Mesenchymal stem cell (in vitro differentiated cells and primary cell): ENCODE measurements at regions not wholly inside any gene's neighbourhood (a gene's known extent, or its start where the extent isn't known, plus 50 kb on each side); places are given as distances from the start of the nearest gene placed in this dataset.
"Not testable (repeated sequence)": the region's sequence is repeated elsewhere in the genome, so short reads cannot be mapped to it uniquely, and the experiment has no call there.

ENCODE experiments used
- DNase-seq: peaks from one replicate; pipeline ENCODE4 v3.0.0-alpha.2; 2013
- H2AFZ ChIP-seq: one replicate; pipeline ENCODE4 v1.6.1; 2013; ENCODE audit warnings: low read depth, mild to moderate bottlenecking, control low read depth, inconsistent platforms, low read length, moderate library complexity
- H2AK5ac ChIP-seq: 2 replicates; pipeline ENCODE4 v1.6.1; 2013; ENCODE audit warnings: low read length, moderate library complexity, mild to moderate bottlenecking, inconsistent platforms; ENCODE audit not compliant: severe bottlenecking
- H2BK120ac ChIP-seq: one replicate; pipeline ENCODE4 v1.6.1; 2013; ENCODE audit warnings: low read depth, mild to moderate bottlenecking, inconsistent platforms, low read length, moderate library complexity
- H2BK12ac ChIP-seq, 2 experiments: one replicate each; pipeline ENCODE4 v1.6.1; 2013; ENCODE audit warnings: inconsistent platforms in 2 of 2, low read length in 2 of 2, mild to moderate bottlenecking in 2 of 2, moderate library complexity in 2 of 2, control low read depth in 1 of 2
- H2BK15ac ChIP-seq: one replicate; pipeline ENCODE4 v1.6.1; 2013; ENCODE audit warnings: mild to moderate bottlenecking, low read depth, inconsistent platforms; ENCODE audit not compliant: poor library complexity, severe bottlenecking
- H2BK5ac ChIP-seq: 2 replicates; pipeline ENCODE4 v1.6.1; 2013; ENCODE audit warnings: low read depth, mild to moderate bottlenecking, low read length, control low read depth, inconsistent platforms; ENCODE audit not compliant: poor library complexity, severe bottlenecking
- H3K14ac ChIP-seq, 2 experiments: one replicate each; pipeline ENCODE4 v1.6.1; 2013; ENCODE audit warnings: inconsistent platforms in 2 of 2, low read length in 2 of 2, control low read depth in 1 of 2, mild to moderate bottlenecking in 1 of 2, moderate library complexity in 1 of 2
- H3K18ac ChIP-seq, 2 experiments: one replicate each; pipeline ENCODE4 v1.6.1; 2013; ENCODE audit warnings: inconsistent platforms in 2 of 2, low read length in 2 of 2, control low read depth in 1 of 2, low read depth in 1 of 2, mild to moderate bottlenecking in 1 of 2
- H3K23ac ChIP-seq, 2 experiments: one replicate each; pipeline ENCODE4 v1.6.1; 2013; ENCODE audit warnings: inconsistent platforms in 2 of 2, low read length in 2 of 2, mild to moderate bottlenecking in 2 of 2, moderate library complexity in 2 of 2, control low read depth in 1 of 2
- H3K27ac ChIP-seq: 2 replicates; pipeline ENCODE4 v1.5.1; 2013; ENCODE audit warnings: mild to moderate bottlenecking, moderate library complexity, low read length, control low read depth, inconsistent platforms; ENCODE audit not compliant: poor library complexity, severe bottlenecking
- H3K27me3 ChIP-seq, 2 experiments: 2 replicates each; pipeline versions ENCODE4 v1.6.1 to v1.7.0; 2013; ENCODE audit warnings: low read length in 2 of 2, mild to moderate bottlenecking in 2 of 2, moderate library complexity in 2 of 2, control low read depth in 1 of 2, inconsistent platforms in 1 of 2; ENCODE audit not compliant: control insufficient read depth in 1 of 2, insufficient read depth in 1 of 2
- H3K36me3 ChIP-seq, 2 experiments: 2 replicates each; pipeline versions ENCODE4 v1.6.1 to v1.7.0; 2013; ENCODE audit warnings: low read length in 2 of 2, control low read depth in 1 of 2, inconsistent platforms in 1 of 2, low read depth in 1 of 2, mild to moderate bottlenecking in 1 of 2; ENCODE audit not compliant: insufficient read depth in 2 of 2, control insufficient read depth in 1 of 2
- H3K4ac ChIP-seq, 2 experiments: one replicate each; pipeline ENCODE4 v1.6.1; 2013; ENCODE audit warnings: inconsistent platforms in 2 of 2, low read length in 2 of 2, mild to moderate bottlenecking in 2 of 2, moderate library complexity in 2 of 2, control low read depth in 1 of 2, low read depth in 1 of 2
- H3K4me1 ChIP-seq: 2 replicates; pipeline ENCODE4 v1.6.1; 2013; ENCODE audit warnings: low read depth, low read length, control low read depth; ENCODE audit not compliant: control insufficient read depth, insufficient read depth
- H3K4me2 ChIP-seq: 2 replicates; pipeline ENCODE4 v1.6.1; 2013; ENCODE audit warnings: low read length, mild to moderate bottlenecking, inconsistent platforms; ENCODE audit not compliant: poor library complexity, severe bottlenecking
- H3K4me3 ChIP-seq, 2 experiments: 2 replicates each; pipeline versions ENCODE4 v1.5.1 to v1.7.0; 2013; ENCODE audit warnings: low read length in 2 of 2, mild to moderate bottlenecking in 2 of 2, control low read depth in 1 of 2, low read depth in 1 of 2; ENCODE audit not compliant: insufficient read depth in 1 of 2
- H3K79me1 ChIP-seq: replicated peaks from 2 replicates; pipeline ENCODE4 v1.6.1; 2013; ENCODE audit warnings: mild to moderate bottlenecking, control low read depth, low read length, inconsistent platforms; ENCODE audit not compliant: poor library complexity, severe bottlenecking
- H3K9ac ChIP-seq: 2 replicates; pipeline ENCODE4 v1.7.0; 2013; ENCODE audit warnings: mild to moderate bottlenecking, low read length, moderate library complexity
- H3K9me3 ChIP-seq: 2 replicates; pipeline ENCODE4 v1.7.0; 2013; ENCODE audit warnings: mild to moderate bottlenecking, low read length; ENCODE audit not compliant: control insufficient read depth
- H4K8ac ChIP-seq: one replicate; pipeline ENCODE4 v1.6.1; 2013; ENCODE audit warnings: inconsistent platforms, mild to moderate bottlenecking, low read length, moderate library complexity
- H4K91ac ChIP-seq: one replicate; pipeline ENCODE4 v1.6.1; 2013; ENCODE audit warnings: mild to moderate bottlenecking, low read length, inconsistent platforms
- WGBS: methylation state at CpG from one replicate; pipeline ENCODE4 v1.1.7; 2013; ENCODE audit warnings: mixed read lengths; 5-methylcytosine and 5-hydroxymethylcytosine counted together

DNA sequence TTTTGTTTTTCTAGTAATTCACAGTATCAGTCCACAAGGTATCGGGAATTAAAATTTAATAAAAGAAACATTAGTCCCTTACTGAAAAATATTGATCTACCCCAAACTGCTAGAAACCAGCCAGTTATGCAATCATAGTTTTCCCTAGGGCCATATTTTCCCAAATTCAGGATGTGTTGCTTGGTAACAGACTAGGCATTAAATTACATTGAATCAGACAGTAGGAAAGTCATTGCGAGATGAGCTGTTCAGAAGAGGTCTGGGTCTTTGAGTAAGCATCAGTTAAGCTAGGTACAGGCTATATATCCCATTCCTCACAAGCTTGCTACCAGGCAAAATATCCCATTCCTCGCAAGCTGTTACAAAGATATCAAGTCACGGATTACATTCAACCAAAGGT, 123.0 kb upstream of the CCDC150 start:
- Histone ChIP-seq H2BK120ac (no peak overlapping the region), H3K27ac (no peak overlapping the region), H3K4me3 (no peak overlapping the region), H2AK5ac (no peak overlapping the region), H3K18ac (no peak overlapping the region), H2AFZ (no peak overlapping the region), H3K9ac (peak overlapping the region; percentile 17), H4K91ac (no peak overlapping the region), H3K4ac (no peak overlapping the region), H2BK5ac (no peak overlapping the region), H4K8ac (no peak overlapping the region), H3K9me3 (no peaks in the 10 kb centered on the region), H3K14ac (no peak overlapping the region), H2BK12ac (no peak overlapping the region), H2BK15ac (no peak overlapping the region), H3K27me3 (no peaks in the 10 kb centered on the region), H3K36me3 (no peaks in the 10 kb centered on the region), H3K79me1 (no peaks in the 10 kb centered on the region), H3K4me1 (peaks cover 2% of the 10 kb centered on the region), H3K4me2 (no peak overlapping the region), H3K23ac (no peak overlapping the region)
- DNase-seq: no peak
- WGBS: 94% methylated on average over 3 of the region's 4 CpGs

DNA sequence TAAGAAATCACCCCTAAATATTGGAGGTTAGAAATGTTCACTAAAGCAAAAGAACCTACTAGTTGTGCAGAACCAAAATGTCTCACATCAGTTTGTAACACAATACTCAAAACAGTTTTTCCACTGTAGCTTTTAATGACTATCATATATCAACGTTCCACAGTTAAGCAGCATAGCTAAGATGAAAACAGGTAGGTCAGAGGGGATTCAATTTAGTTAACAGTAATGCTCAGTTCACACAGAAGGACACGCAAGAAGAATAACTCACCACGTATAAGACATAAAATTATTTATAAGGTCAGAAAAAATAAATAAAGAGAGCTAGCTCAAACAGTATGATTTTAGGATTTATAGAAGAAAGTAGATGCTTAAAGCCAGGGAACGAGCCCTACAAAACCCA, 118.9 kb upstream of the CCDC150 start:
- H2AFZ ChIP-seq: no peak overlapping the region
- H3K9me3 ChIP-seq: no peaks in the 10 kb centered on the region
- no peaks in the 10 kb centered on the region for H3K79me1 ChIP-seq
- H2BK12ac ChIP-seq: no peak overlapping the region
- no peak overlapping the region for H3K4ac ChIP-seq
- no peak overlapping the region for H2AK5ac ChIP-seq
- no peaks in the 10 kb centered on the region for H3K27me3 ChIP-seq
- no peak overlapping the region for H3K18ac ChIP-seq
- 100% methylated on average over 1 of the region's 4 CpGs for WGBS
- H3K9ac ChIP-seq: no peak overlapping the region
- H2BK15ac ChIP-seq: no peak overlapping the region
- H3K14ac ChIP-seq: no peak overlapping the region
- no peak overlapping the region for H4K8ac ChIP-seq
- no peak overlapping the region for H2BK120ac ChIP-seq
- no peak overlapping the region for H4K91ac ChIP-seq
- no peak for DNase-seq
- H3K4me2 ChIP-seq: no peak overlapping the region
- H3K36me3 ChIP-seq: no peaks in the 10 kb centered on the region
- no peak overlapping the region for H3K23ac ChIP-seq
- no peak overlapping the region for H3K4me3 ChIP-seq
- no peak overlapping the region for H2BK5ac ChIP-seq
- H3K27ac ChIP-seq: no peak overlapping the region
- no peaks in the 10 kb centered on the region for H3K4me1 ChIP-seq

DNA sequence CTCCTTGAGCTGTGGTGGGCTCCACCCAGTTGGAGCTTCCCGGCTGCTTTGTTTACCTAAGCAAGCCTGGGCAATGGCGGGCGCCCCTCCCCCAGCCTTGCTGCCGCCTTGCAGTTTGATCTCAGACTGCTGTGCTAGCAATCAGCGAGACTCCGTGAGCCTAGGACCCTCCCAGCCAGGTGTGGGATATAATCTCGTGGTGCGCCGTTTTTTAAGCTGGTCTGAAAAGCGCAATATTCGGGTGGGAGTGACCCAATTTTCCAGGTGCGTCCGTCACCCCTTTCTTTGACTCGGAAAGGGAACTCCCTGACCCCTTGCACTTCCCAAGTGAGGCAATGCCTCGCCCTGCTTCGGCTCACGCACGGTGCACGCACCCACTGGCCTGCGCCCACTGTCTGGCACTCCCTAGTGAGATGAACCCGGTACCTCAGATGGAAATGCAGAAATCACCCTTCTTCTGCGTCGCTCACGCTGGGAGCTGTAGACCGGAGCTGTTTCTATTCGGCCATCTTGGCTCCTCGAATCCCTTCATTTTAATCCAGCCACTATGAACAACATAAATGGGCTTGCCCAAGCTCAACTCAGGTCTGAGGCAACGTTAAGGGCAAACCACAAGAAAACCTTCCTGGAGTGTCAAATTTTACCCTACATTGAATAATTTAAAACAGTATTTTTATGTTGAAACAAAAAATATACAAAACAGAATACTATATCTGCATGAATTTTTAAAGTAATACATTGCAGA, 112.4 kb upstream of the CCDC150 start:
- 86% methylated on average over 20 of the region's 28 CpGs for WGBS
- H4K91ac ChIP-seq, DNase-seq: not testable (repeated sequence)

DNA sequence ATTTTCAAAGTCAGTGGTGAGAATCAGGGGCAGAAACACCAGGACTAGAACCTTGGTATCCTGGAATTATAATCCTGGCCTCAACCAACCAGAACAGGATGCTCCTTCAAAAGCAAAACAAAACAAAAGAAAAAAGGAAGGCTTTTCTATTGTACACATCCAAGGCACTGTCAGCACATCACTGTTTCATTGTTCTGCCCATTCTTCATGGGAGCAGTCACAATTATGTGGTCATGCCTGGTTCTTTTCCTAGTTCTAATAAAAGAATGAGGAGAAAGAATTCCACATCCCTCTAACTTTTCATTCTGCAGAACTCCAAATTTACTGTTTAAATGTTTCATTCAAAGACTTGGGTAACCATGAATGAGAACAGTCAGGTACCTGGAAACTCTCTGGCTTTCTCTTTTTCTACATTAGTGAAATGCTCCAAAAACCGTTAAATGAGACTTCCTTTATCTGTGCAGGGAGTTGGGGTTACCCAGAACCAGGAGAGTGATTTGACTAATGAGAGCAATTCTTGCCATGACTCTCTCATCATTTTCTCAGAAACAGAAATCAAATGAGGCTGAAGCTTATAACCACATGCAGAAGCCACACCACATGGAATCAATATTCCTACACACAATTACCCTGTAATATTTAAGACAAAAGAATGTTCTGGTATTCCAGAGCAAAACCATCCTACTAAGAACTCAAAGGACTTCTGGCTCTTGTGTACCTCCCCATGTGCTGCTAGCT, 110.9 kb upstream of the CCDC150 start:
- Histone ChIP-seq H4K8ac (no peak overlapping the region), H3K36me3 (no peaks in the 10 kb centered on the region), H2AK5ac (no peak overlapping the region), H3K23ac (no peak overlapping the region), H3K4ac (no peak overlapping the region), H3K4me1 (no peaks in the 10 kb centered on the region), H3K9me3 (no peaks in the 10 kb centered on the region), H3K4me2 (no peak overlapping the region), H2BK120ac (no peak overlapping the region), H3K14ac (no peak overlapping the region), H3K27ac (no peak overlapping the region), H3K18ac (no peak overlapping the region), H2BK15ac (no peak overlapping the region), H4K91ac (no peak overlapping the region), H3K27me3 (no peaks in the 10 kb centered on the region), H3K9ac (no peak overlapping the region), H2AFZ (no peak overlapping the region), H3K79me1 (peaks cover 2% of the 10 kb centered on the region), H2BK12ac (no peak overlapping the region), H2BK5ac (no peak overlapping the region), H3K4me3 (no peak overlapping the region)
- no peak for DNase-seq
- 92% methylated on average over 1 of the region's 1 CpG for WGBS

More for the DNA sequence above, 112.4 kb upstream of the CCDC150 start:
- H3K9ac ChIP-seq, H4K8ac ChIP-seq, H3K79me1 ChIP-seq, H2AFZ ChIP-seq, H3K27ac ChIP-seq, H3K18ac ChIP-seq, H3K4ac ChIP-seq, H3K36me3 ChIP-seq, H3K14ac ChIP-seq, H3K4me1 ChIP-seq, H3K23ac ChIP-seq, H3K27me3 ChIP-seq, H2BK5ac ChIP-seq, H3K4me3 ChIP-seq, H2BK15ac ChIP-seq, H3K9me3 ChIP-seq, H2AK5ac ChIP-seq, H3K4me2 ChIP-seq, H2BK120ac ChIP-seq, H2BK12ac ChIP-seq: not testable (repeated sequence)
